Activated CD8-positive, alpha-beta memory T cell treated with anti-CD3 and anti-CD28 coated beads, Interleukin-2, amount 10 ng/mL, durations not matched to agents 7 days and 5 days (primary cell): ENCODE measurements at regions not wholly inside any gene's neighbourhood (a gene's known extent, or its start where the extent isn't known, plus 50 kb on each side); places are given as distances from the start of the nearest gene placed in this dataset.

Source experiments
- ATAC-seq: fragments of 150-1000 bp; cut with Tn5 transposase; one replicate; pipeline ENCODE4 v1.10.0; 2021; ENCODE audit warnings: moderate library complexity
- CTCF ChIA-PET: fragments of 350-600 bp; sonication (Branson Sonifier 250); formaldehyde crosslinking; loops from one replicate; lab custom pipeline; 2021; ENCODE audit warnings: antibody characterized with exemption; lab: Charles Lee
- DNase-seq: peaks from one replicate; pipeline ENCODE4 v3.0.0-alpha.2; 2020
- H3K27ac Mint-ChIP-seq: one replicate; pipeline ENCODE4 v1.8.0; 2021; ENCODE audit warnings: mild to moderate bottlenecking, mixed read lengths
- H3K27me3 Mint-ChIP-seq: one replicate; pipeline ENCODE4 v1.8.0; 2021; ENCODE audit warnings: mixed read lengths
- H3K36me3 Mint-ChIP-seq: one replicate; pipeline ENCODE4 v1.8.0; 2021; ENCODE audit warnings: mild to moderate bottlenecking, mixed read lengths
- H3K4me1 Mint-ChIP-seq: one replicate; pipeline ENCODE4 v1.8.0; 2021; ENCODE audit warnings: mixed read lengths
- H3K4me3 Mint-ChIP-seq: one replicate; pipeline ENCODE4 v1.8.0; 2021; ENCODE audit warnings: mild to moderate bottlenecking, moderate library complexity, mixed read lengths
- H3K9me3 Mint-ChIP-seq: one replicate; pipeline ENCODE4 v1.8.0; 2022; ENCODE audit warnings: low read depth, mixed read lengths

DNA sequence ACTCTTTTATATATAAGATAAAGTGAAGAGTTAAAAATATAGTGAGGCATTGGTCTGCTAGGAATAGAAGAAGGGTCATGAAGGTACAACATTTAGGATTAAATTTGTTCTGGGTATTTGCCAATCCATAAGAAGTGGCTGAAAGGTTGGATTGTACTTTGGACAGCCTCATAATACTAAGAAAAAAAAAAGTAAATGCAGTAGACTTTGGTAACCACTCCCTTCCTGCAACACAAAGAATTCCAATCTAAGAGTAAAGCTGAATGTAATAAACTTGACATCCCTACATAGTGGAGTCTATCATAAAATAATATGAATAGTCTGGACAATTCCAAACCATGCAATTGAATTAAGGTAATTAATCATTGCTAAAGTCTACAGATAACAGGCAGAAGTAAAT is 2294.4 kb downstream of the LRRC4C start:
- H3K9me3 Mint-ChIP-seq, result no peaks in the 10 kb centered on the region
- no peaks in the 10 kb centered on the region for H3K4me1 Mint-ChIP-seq

DNA sequence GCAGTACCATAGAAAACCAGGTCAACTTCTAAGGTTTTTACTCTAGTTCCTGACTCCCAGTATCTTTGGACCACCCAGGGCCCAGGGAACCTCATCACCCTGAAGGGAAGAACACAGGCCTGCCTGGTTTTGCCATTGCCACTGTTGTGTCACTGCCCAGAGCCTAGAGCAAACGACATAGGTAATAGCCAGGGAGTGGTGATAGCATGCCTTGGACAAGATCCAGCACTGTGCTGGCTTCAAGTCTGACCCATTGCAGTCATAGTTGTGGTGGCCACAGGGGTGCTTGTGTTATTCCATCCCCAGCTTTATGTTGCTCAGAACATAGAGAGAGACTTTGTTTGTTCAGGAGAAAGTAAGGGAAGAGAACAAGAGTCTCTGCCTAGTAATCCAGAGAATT is 2310.2 kb downstream of the LRRC4C start:
- Mint-ChIP-seq H3K4me1 (no peaks in the 10 kb centered on the region), H3K9me3 (peaks cover 8% of the 10 kb centered on the region), H3K4me3 (no peak overlapping the region), H3K27ac (no peak overlapping the region), H3K27me3 (no peaks in the 10 kb centered on the region), H3K36me3 (no peaks in the 10 kb centered on the region)
- CTCF ChIA-PET, result no interaction called here
- ATAC-seq (no peak), DNase-seq (no peak)

More for the DNA sequence above, 2294.4 kb downstream of the LRRC4C start:
- Mint-ChIP-seq H3K4me3 (no peak overlapping the region), H3K36me3 (no peaks in the 10 kb centered on the region), H3K27me3 (no peaks in the 10 kb centered on the region), H3K27ac (no peak overlapping the region)
- DNase-seq (no peak), ATAC-seq (no peak)
- CTCF ChIA-PET, result no interaction called here

DNA sequence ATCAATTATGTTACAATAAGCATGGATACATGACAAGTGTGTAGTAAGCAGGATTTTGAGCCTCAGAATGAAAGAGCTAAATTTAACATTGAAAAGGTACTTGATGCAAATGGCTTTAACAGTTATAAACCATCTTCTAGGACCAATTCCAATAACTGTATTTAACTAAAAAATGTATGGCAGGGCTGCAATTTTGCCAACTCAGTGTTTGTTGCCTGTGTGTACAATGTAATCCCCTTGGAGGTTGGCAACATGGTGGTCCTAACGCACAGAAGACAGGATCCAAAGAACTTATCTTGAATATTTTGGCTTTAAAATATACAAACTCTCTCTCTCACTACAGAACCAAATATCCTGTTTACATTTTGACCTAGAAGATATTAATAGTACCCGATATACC is 2314.1 kb downstream of the LRRC4C start:
- no peak for ATAC-seq
- Mint-ChIP-seq H3K27me3 (no peaks in the 10 kb centered on the region), H3K4me1 (no peaks in the 10 kb centered on the region), H3K9me3 (peaks cover 6% of the 10 kb centered on the region), H3K27ac (no peak overlapping the region), H3K4me3 (no peak overlapping the region), H3K36me3 (no peaks in the 10 kb centered on the region)
- no peak for DNase-seq
- CTCF ChIA-PET, result no interaction called here

DNA sequence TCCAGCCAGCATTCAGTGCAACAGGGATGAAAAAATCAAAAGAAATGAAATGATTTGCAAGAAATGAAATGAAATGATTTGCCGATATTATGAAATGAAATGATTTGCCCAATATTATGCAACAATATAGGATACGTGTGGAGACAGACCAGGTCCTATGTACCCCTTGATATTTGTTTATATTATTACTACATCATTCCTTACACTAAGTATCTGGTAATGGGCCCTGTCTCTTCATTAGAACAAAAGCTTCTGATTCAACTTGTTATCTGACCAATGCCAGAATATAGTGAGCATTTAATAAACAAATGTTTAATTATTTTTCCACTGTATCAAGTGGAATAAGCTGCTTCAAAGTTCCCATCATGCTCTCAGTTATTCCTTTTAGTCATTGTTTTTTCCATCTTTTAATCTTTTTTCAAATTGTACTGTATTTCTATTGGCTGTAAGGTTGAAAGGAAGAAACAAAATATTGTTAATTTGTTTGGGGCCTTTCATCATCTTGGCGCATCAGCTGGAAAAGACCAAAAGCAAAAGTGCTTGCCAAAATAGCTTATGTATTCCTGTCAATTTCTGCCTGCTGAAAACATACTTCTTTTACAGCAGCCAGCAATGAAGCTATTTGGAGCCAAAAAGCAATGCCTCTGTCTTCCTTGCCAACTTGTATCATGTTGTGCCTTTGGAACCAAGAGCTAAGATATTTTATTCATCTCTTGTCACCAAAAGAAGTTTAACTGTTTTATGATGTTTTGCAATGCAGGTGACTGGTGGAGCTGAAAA is 2314.9 kb downstream of the LRRC4C start:
- Mint-ChIP-seq H3K9me3 (peaks cover 6% of the 10 kb centered on the region), H3K4me1 (no peaks in the 10 kb centered on the region), H3K36me3 (no peaks in the 10 kb centered on the region), H3K27me3 (no peaks in the 10 kb centered on the region), H3K4me3 (no peak overlapping the region), H3K27ac (no peak overlapping the region)
- DNase-seq (no peak), ATAC-seq (no peak)
- CTCF ChIA-PET, result no interaction called here

DNA sequence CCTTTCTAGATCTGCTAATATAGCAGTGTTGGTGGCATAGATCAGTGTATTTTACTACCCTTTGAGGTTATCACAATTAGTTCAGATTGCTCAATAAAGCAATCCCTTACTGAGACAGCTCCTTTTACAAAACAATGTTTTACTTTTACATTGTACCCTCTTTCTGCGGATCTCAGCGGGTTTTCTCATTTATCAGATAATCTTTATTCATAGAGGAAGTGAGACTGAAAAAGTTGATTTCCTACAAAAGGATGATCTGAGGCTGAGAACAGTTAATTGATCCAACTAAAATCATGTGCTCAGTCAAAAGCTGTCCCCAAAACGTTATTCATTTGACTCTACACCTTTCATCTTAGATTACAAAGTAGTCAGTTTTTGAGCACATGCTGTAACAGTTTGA is 2319.9 kb downstream of the LRRC4C start:
- Mint-ChIP-seq H3K4me3 (no peak overlapping the region), H3K9me3 (peaks cover 12% of the 10 kb centered on the region), H3K36me3 (no peaks in the 10 kb centered on the region), H3K4me1 (no peaks in the 10 kb centered on the region), H3K27ac (no peak overlapping the region), H3K27me3 (no peaks in the 10 kb centered on the region)
- ATAC-seq, result no peak
- no peak for DNase-seq
- CTCF ChIA-PET, result no interaction called here

DNA sequence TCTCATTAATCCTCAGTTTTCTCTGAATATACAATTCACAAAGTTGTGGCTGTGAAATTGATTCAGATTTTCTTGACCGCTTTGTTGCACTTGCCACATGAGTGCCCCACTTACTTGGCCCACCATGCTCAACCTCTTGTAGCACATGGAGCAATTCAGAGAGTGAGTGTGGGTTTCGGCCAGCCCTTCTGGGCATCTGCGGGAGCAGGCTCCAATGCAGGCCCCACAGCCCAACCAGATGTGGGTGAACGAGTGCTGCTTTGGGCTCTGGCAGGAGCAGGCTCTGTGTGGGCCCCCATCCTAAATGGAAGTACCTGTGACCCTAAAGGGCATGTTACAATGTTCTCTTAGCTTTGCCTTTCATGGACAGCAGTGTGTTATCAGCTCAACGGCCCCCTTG is 2338.6 kb downstream of the LRRC4C start:
- no peak for ATAC-seq
- CTCF ChIA-PET, result no interaction called here
- H3K4me3 Mint-ChIP-seq, result no peak overlapping the region

DNA sequence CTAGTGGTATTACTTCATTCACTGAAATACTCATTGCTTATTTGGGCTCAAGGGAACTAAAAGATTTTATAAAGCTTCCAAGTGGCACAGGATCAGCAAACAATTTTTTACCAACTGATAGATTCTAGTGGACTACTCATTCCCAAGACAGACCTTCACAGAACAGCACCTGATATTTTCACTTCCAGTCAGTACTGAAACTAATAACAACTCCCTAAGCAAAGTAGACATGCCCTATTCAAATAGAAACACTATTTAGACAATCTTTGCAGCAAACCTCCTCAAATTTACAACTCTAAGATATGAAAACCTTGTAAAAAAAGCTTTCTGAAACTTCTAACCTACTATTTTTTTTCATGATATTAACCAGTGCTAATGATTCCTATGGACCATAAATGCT is 2345.8 kb downstream of the LRRC4C start:
- H3K27me3 Mint-ChIP-seq, result no peaks in the 10 kb centered on the region
- no peaks in the 10 kb centered on the region for H3K4me1 Mint-ChIP-seq
- H3K9me3 Mint-ChIP-seq, result peaks cover 9% of the 10 kb centered on the region
- DNase-seq (no peak), ATAC-seq (no peak)
- CTCF ChIA-PET, result no interaction called here
- H3K4me3 Mint-ChIP-seq, result no peak overlapping the region
- H3K27ac Mint-ChIP-seq, result no peak overlapping the region
- H3K36me3 Mint-ChIP-seq, result no peaks in the 10 kb centered on the region

More for the DNA sequence above, 2338.6 kb downstream of the LRRC4C start:
- Mint-ChIP-seq H3K9me3 (peaks cover 2% of the 10 kb centered on the region), H3K27me3 (no peaks in the 10 kb centered on the region), H3K27ac (no peak overlapping the region), H3K4me1 (no peaks in the 10 kb centered on the region), H3K36me3 (no peaks in the 10 kb centered on the region)
- DNase-seq, result no peak

DNA sequence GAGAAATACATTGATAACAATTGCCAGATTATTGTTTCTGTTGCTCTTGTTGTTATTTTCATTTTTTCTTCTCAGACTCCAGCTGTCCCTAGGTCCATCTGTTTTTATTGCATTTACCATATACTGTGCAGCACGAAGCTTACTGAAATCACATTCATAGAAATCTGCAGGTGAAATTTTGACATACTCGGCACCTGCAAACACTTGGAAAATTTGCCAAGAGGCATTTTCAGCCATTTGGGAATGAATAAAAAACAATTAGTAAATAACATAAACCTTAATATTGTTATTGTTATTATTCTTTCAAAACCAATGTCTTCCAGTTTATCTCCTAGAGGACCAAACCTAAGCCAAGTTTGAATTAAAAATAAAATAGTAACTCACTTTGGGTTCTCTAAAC is 2357.2 kb downstream of the LRRC4C start:
- ATAC-seq, result no peak
- DNase-seq, result no peak
- H3K36me3 Mint-ChIP-seq, result no peaks in the 10 kb centered on the region
- no peak overlapping the region for H3K4me3 Mint-ChIP-seq
- CTCF ChIA-PET, result no interaction called here
- H3K9me3 Mint-ChIP-seq, result peaks cover 7% of the 10 kb centered on the region
- no peaks in the 10 kb centered on the region for H3K4me1 Mint-ChIP-seq
- H3K27ac Mint-ChIP-seq, result no peak overlapping the region
- H3K27me3 Mint-ChIP-seq, result no peaks in the 10 kb centered on the region

DNA sequence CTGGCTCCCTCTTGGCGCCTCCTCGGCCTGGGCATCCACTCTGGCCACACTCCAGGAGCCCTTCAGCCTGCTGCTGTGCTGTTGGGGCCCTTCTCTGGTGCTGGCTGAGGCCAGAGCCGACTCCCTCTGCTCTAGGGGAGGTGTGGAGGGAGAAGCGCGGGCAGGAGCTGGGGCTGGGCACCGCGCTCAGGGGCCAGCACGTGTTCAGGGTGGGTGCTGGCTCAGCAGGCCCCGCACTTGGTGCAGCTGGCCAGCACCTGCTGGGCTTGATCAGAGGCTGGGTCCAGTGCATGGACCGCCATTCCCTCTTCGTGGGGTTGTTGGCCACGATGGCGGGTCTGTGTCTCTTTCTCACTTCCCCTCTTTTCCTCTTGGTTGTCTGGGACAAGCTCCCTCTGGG is 2381.0 kb downstream of the LRRC4C start:
- ATAC-seq, result no peak
- CTCF ChIA-PET, result no interaction called here
- no peak overlapping the region for H3K4me3 Mint-ChIP-seq
- H3K27me3 Mint-ChIP-seq, result no peaks in the 10 kb centered on the region
- H3K27ac Mint-ChIP-seq, result no peak overlapping the region
- H3K36me3 Mint-ChIP-seq, result no peaks in the 10 kb centered on the region
- no peaks in the 10 kb centered on the region for H3K4me1 Mint-ChIP-seq
- peaks cover 6% of the 10 kb centered on the region for H3K9me3 Mint-ChIP-seq
- no peak for DNase-seq

DNA sequence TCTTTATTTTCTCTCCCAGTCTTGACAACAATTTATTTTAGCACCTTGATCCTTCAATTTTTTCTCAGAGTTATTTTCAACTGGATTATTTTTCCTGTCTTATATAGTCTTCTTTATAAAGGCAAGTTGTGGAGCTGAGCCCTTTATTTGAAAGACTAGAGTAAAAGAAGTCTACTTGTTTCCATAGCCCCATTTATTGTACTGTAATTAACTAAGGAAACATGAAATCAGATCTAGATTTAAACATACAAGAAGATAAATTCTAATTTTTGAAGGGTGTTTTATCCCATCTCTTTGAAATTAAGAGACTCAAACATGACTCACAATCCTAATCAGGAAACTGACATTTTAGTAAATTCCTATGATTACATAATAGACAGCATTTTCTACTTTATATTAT is 2421.8 kb downstream of the LRRC4C start:
- no peak for ATAC-seq
- Mint-ChIP-seq H3K4me3 (no peak overlapping the region), H3K27ac (no peak overlapping the region), H3K9me3 (peaks cover 3% of the 10 kb centered on the region), H3K4me1 (no peaks in the 10 kb centered on the region), H3K36me3 (no peaks in the 10 kb centered on the region), H3K27me3 (no peaks in the 10 kb centered on the region)
- DNase-seq, result no peak
- CTCF ChIA-PET, result no interaction called here

DNA sequence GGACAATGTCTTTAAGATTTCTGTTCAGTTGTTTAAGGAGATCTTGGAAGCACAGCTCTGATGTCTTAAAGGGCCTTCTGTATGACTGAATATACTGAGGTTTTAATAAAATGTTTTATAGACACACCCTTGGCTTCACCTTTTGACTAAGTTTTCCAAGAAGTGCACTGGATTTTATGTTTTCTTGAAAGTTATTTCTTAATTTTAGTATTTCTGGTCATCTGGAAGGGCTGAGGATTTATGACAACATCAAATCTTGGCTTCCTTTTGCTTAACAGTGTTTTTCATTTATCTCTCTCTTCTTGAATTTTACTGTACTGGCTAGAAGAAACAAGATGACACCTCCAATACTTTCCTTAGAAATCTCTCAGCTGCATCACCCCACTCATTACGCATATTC is 2423.4 kb downstream of the LRRC4C start:
- CTCF ChIA-PET, result no interaction called here
- ATAC-seq, result no peak

DNA sequence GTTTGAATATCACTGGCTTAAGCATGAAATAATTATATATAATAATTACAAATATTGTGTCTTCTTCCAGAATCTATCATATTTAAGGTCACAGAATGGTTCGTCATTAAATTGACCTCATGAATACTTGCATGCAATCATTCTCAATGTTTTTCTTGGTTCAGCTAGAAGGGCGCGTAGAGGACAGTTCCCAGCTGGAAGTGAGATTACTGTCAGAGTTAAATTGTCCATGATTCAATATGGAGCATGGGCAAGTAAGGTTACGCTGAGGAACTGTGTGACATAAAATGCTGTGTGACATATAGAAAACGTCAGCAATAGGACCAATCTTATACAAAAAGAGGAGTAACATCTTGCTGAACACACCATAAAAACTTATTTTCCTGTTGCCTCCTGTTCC is 2423.5 kb upstream of the RAG2 start:
- no peak overlapping the region for H3K27ac Mint-ChIP-seq
- CTCF ChIA-PET, result no interaction called here
- DNase-seq, result no peak
- H3K4me1 Mint-ChIP-seq, result no peaks in the 10 kb centered on the region
- H3K27me3 Mint-ChIP-seq, result no peaks in the 10 kb centered on the region
- H3K9me3 Mint-ChIP-seq, result peaks cover 9% of the 10 kb centered on the region
- H3K36me3 Mint-ChIP-seq, result no peaks in the 10 kb centered on the region
- ATAC-seq, result no peak
- no peak overlapping the region for H3K4me3 Mint-ChIP-seq

More for the DNA sequence above, 2423.4 kb downstream of the LRRC4C start:
- DNase-seq, result no peak
- H3K27ac Mint-ChIP-seq, result no peak overlapping the region
- H3K4me3 Mint-ChIP-seq, result no peak overlapping the region
- H3K36me3 Mint-ChIP-seq, result no peaks in the 10 kb centered on the region
- H3K4me1 Mint-ChIP-seq, result no peaks in the 10 kb centered on the region
- H3K27me3 Mint-ChIP-seq, result no peaks in the 10 kb centered on the region
- peaks cover 6% of the 10 kb centered on the region for H3K9me3 Mint-ChIP-seq

DNA sequence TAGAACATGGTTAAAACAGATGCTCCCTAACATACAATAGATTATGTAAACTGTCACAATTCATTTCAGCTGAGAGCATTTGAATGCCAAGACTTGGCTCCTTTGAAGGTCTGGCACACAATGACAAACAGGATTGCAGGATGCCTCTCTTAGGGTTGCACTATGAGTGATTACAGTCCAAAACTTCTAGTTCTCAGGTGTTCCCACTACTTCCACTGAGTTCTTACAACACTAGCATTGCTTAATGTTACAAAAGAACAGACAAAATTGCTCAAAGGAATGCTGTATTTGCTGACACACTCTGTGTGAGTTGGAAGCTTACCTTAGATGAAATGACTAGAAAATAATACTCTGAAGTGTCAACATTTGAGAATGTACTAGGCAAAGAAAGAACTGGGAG is 2413.8 kb upstream of the RAG2 start:
- ATAC-seq, result no peak
- Mint-ChIP-seq H3K9me3 (peaks cover 12% of the 10 kb centered on the region), H3K27ac (no peak overlapping the region), H3K27me3 (no peaks in the 10 kb centered on the region), H3K4me1 (no peaks in the 10 kb centered on the region), H3K4me3 (no peak overlapping the region), H3K36me3 (no peaks in the 10 kb centered on the region)
- CTCF ChIA-PET, result no interaction called here
- no peak for DNase-seq

DNA sequence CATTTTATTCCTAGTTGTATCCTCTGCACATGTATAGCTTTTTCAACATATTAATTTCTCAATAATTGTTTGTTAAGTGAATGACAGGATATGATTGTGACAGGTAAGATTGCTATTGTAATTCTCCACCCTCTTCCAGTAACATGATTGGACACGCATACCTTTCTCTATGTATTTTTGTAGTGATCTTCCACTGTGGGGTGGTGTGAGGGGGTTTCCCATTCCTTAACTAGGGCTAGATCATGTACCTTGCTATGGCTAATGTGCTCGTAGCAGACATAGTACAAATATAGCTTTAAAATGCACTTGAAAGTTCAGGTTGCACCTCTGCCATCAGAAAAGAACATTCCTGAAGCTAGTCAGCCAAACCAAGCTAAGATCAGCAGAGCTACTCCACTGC is 2392.8 kb upstream of the RAG2 start:
- DNase-seq, result no peak
- no peak overlapping the region for H3K27ac Mint-ChIP-seq

More for the DNA sequence above, 2392.8 kb upstream of the RAG2 start:
- no peaks in the 10 kb centered on the region for H3K36me3 Mint-ChIP-seq
- CTCF ChIA-PET, result no interaction called here
- H3K27me3 Mint-ChIP-seq, result no peaks in the 10 kb centered on the region
- ATAC-seq, result no peak
- H3K9me3 Mint-ChIP-seq, result peaks cover 11% of the 10 kb centered on the region
- H3K4me3 Mint-ChIP-seq, result no peak overlapping the region
- no peaks in the 10 kb centered on the region for H3K4me1 Mint-ChIP-seq
